ENCODE measurements at regions not wholly inside any gene's neighbourhood (a gene's known extent, or its start where the extent isn't known, plus 50 kb on each side); places are given as distances from the start of the nearest gene placed in this dataset.
"Not testable (repeated sequence)": the region's sequence is repeated elsewhere in the genome, so short reads cannot be mapped to it uniquely, and the experiment has no call there.

DNA sequence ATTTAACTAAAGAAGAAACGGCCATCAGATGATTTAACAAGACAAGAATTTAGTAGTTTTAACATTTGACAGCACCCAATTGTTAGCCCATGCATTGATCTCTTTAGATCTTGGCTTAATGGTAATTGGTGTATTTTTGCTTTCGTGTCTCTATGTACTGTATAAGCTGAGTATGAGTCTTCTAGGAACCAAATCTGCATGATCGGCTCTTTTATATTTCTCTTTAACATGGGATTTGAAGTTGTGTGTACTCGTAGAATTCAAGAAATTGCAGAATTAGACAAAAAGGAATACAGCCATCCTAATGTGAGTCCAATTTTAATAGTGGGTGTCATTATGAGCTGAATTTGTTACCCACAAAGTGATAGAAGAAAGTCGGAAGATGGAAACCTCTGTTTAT is 438.9 kb upstream of the WWC1 start:
- no peak for DNase-seq

DNA sequence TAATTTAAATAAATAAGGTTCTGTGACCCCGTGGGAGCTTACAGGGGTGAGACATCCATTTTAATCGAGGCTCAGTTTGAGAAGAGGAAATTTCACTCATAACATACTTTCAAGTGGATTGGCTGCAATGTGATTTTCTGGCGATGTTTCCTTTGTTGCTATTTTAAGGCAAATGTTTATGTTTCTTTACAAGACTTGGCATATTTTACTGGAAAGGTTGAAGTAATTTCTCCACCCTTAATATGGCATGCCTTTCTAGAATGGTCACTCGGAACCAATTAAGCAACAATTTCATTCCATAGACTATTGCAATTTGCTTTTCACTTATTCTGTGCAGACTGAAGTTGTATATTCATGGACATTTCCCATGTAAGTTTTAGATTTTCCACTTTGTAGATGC is 438.0 kb upstream of the WWC1 start:
- no peak for DNase-seq

DNA sequence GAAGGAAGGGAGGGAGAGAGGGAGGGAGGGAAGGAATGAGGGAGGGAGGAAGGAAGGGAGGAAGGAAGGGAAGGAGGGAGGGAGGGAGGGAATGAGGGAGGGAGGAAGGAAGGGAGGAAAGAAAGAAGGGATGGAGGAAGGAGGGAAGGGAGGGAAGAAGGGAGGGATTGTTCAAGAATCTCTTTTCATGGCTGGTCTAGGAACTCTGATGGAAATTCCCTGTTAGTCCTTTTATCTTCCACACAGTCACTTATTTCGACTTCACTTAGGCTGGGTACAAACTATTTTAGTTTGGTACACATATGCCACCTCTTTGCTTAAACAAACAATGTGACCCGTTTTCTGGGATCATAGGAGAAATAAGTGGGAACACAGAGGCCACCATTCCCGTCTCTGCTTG is 435.6 kb upstream of the WWC1 start:
- no peak for DNase-seq

DNA sequence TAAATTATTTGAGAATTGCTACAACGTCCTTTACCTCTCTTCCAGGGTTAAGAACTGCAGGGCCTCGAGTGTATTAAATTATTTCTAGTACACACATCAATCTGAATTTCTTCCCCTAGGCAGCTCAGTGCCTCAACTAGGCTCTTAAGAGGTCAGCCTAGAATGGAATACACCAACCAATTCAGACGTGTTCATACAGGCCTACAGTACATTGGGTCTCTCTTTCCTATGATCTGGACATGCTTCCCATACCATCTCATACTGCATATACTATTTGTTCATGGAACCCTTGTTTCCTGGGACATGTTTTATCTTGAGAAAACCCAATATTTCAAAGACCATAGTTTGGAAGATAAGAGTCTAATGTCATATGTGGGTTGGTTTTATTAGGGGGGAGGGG is 434.1 kb upstream of the WWC1 start:
- DNase-seq: no peak

DNA sequence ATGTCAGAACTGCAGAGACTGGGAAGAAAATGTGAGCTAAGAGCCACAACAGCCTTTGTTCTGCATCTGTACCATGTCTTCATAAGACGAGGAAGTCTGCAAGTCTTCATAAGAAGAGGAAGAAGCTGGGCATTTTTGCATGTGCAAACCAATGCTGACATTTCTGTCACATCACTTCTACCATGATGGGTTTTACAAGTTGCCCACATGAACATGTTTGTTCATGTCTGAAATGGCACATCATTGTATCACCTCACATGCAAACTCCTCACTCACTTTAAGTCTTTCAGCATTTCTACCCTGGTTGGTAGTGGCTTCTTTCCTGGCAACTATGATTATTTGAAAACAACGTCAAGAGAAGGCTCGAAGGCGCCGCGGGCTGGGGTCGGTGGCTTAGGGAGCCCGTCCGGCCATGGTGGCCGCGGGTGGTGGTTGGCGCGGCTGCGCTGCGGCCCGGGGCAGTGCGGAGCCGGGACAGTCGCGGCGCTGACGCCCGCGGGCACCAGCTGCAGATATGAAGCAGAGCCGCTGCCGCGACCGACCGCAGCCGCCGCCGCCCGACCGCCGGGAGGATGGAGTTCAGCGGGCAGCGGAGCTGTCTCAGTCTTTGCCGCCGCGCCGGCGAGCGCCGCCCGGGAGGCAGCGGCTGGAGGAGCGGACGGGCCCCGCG is 433.1 kb upstream of the WWC1 start:
- DNase-seq: not testable (repeated sequence)

DNA sequence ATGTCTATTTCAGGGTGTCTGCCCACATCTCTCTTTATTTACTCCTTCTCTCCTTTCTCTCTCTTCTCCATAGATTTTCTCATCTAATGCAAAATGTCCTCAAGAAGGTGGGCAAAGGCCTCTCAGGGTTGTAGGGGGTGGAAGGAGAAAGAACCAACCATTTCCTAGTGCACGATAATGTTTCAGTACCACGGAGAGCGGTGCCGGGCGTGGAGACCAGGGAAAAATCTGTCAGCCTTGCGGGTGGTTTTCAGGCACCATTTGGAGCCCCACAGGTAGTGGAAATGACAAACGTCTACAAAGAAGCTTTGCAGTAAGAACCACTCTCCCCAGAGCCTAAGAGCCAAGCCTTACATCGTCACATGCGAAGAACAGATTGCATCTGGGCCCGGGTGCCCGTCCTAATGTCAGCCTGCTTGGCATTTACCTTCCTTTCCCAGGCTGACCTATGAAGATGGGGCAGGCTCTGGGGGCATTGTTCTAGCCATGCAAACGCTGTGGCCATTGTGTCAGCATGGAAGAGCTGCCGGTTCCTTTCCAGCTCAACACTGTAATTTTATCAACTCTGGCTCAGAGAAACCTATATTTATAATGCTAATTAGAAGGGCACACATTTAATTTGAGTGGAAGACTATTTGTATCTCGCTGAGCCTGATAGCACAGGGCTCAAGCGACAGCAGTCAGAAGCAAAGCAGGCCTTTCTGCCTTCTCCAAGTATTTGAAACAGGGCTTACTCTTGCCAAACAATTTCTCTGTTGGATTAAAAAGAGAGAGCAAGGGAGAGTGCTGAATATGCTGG is 430.1 kb upstream of the WWC1 start:
- DNase-seq: no peak

DNA sequence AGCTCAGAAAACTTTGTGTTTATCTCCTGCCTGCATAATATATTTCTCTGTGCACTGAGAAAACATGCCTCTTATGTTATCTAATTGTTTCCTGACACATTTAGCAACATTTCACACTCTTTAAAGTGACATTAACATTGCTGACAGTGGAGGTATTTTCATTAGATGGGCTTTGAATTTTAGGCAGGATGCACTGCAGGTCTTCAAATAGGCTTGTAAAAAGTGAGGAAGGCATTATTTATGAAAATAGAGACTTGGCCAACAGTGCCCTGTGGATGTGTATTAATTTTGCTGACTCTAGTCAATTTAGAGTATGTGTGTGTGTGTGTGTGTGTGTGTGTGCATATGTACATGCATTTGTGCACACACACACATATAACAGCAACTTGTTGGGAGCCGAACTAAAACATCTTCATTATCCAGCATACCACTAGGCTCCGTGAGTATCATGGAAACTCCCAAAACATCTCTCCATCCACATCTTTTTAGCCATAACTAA is 429.5 kb upstream of the WWC1 start:
- no peak for DNase-seq

DNA sequence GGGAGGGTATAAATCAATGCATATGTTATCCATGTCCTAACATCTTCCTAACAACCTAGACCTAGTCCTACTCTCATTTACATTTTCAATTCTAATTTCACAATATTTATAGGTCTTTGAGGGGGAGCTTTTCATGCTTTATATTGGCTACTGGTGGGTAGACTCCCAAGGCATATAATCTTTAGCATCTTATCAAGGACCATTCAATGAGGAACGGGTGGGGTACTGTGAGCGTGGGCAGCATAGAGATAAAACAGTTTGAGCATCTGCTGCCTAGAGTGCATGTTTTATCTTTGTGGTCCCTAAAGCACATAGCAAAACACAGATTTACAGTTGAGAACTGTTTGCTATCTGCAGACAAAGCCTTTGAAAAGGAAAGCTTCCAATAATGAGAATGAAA is 427.6 kb upstream of the WWC1 start:
- no peak for DNase-seq

DNA sequence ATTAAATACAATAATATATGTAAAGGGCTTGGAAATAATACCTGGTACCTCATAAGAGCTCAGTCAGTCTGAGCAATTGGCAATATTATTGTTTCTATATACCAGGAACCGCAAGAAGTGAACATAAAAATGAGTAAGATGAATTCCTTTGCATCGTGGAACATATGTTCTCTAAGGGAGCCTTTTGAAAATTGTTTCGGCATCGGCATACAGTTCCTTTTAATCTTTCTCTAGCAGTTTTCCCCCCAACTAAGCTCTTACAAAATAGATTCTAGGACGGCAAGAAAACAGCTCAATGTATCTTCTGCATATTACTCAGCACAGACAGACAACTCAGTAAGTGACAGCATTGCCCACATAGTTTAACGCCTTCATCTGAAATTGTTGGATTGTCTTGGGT is 426.6 kb upstream of the WWC1 start:
- DNase-seq: no peak

DNA sequence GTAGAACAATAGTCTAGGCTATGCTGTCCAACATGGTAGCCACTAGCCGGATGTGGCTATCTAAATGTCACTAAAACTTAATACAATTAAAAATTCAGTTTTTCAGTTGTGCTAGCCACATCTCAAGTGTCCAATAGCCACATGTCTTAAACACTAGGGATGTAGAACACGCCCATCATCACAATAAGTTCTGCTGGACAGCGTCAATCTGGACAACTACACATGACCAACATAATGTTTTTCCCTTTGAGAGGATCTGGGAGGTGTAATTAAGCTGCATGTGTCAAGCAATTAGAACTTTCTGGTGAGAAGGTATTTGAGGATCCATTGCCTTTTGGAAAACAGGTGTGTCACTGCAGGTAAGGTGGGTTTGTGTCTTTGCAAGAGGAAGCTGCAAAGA is 424.6 kb upstream of the WWC1 start:
- no peak for DNase-seq

DNA sequence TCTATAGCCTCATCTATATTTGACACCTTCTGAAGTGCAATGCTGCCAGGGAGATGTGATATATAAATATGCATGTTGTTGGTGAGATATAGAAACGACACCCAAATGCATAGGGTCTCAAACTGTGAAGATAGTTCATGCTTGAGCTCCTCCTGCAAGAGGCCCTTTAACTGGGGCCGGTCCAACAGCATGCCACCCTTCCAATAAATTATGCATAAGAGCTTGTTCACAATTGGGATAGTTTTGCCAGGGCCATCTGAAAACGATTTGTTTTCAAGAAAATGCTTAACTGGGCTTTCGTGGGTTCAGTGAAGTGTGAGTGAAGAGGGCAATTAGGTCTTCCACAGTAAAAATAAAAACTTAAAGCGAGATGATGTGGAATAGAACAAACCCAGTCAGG is 424.2 kb upstream of the WWC1 start:
- DNase-seq: no peak

DNA sequence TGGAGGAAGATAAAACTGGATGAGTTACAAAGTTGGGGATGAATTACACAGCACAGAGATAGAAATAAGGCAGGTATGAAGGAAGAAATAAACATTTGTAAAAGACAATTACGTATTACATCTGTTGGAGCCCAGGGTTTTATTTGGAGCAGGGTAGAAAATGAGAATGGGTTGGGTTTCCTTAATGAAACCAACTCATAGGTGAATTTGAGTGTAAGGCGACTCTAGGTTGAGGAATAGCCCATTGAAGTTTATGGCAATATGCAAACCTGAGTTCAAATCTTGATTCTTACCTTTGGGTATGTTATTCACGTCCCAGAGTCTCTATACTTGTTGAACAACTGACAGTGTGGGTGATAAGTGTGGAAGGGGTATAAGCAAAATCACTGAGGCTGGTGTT is 422.3 kb upstream of the WWC1 start:
- no peak for DNase-seq

DNA sequence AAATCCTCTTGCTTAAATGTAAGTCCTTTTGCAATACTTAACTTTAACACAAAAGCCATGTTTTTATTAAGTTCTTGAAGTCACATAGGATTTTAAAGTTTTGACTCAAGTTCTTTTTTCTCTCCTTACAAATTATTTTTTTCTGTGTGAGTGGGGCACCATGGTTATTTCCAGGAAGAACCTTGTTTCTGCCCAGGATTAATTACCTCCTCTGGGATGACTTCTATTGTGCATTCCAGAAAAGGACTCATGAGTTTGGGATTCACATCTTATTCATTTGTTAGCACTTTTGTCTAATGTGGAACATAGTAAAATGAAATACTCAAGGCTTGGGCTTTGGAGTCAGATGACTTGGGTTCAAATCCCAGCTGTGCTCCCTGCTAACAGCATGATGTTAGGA is 421.4 kb upstream of the WWC1 start:
- DNase-seq: no peak

DNA sequence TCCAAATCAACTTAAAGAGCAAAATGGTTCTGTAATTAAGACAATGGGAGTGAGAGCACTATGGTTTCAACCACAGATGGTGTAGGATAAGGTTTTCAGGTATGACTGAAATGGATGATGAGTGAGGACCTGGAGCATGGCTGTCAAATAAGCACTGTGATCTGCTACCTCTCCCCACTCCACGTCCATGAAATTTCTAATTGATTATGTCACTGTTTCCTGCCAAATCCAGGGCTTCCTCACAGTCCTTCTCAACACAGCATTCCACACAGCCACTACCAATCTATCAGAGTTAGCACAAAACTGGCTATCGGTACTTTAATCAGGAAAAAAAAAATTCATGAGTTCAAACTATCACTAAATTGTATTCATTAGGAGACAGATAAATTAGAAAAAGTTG is 420.4 kb upstream of the WWC1 start:
- no peak for DNase-seq

DNA sequence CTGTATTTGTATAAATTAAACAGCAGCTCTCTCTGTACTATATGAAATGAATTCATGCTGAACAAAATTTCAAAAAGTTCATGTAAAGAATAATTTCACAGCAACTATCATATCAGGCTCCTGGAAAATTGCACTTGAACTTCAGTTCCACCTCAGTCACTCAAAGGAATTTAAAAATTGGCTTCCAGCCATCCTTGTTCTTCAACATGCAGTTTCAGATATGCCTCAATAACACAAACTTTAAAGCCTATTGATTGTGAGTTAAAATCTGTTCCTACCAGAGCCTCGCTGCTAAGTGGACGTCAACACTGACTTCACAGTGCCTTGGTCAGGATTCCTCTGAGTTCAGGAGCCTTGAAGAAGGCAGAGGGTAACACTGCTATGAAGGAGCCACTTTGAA is 418.7 kb upstream of the WWC1 start:
- DNase-seq: no peak

DNA sequence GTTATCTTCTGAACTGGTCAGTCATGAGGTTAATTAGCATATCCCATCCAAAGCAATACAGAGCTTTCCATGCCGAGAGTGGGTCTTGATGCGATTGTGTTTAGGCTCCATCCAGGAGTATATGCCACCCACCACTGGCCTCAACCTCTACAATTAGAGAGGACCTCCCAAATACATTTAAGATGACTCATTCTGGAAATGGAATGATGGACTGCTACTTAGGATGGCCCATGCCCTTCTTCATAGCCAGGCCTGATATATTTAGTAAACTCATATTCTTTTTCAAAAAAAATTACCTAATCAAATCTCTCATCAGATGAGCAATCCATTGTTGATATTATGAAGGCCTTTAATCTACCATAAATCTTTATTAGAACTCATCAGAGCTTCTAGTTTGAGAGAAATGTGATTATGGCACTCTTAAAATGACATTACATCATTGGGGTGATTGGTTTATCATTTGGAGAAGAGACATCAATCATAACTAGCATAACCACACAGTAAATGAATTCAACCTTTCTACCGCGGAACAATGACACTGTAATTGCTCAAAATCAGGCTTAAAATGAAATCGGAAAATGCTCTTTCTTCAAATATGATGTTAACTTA is 414.2 kb upstream of the WWC1 start:
- DNase-seq: no peak

DNA sequence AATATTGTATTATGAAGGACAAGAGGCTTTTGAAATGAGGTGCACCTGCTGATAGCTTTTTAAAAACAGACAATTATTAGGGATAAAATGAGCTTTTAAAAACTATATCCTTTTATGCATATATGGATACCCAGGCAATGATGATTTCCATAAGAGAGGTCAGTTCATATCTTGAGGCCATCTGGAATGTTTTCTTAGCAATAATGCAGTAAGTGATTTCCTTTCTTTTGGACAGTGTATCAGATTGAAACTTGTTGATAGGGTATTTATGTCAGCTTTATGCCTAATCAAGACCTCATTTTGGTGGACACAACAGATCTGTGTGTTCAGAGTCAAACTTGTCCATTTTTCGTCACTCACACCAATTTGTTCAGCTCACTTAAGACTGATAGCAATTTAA is 413.5 kb upstream of the WWC1 start:
- no peak for DNase-seq

DNA sequence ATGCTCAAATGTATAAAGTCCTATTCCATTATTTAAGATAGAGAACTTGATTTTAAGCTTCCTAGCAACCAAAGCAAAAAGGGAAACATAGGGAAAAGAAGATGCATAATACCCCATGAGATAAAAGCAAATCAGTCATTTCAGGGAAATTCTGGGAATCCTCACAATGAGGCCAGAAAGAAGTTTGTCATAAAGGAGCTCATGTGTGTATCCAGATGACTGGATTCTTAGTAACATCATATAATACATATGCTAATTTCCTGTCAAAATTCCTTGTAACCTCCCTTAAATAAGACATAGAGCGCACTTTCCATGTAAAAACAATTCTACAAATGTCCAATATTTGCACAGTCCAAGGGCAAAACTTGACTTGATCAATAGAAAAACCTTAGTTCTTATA is 411.0 kb upstream of the WWC1 start:
- no peak for DNase-seq

DNA sequence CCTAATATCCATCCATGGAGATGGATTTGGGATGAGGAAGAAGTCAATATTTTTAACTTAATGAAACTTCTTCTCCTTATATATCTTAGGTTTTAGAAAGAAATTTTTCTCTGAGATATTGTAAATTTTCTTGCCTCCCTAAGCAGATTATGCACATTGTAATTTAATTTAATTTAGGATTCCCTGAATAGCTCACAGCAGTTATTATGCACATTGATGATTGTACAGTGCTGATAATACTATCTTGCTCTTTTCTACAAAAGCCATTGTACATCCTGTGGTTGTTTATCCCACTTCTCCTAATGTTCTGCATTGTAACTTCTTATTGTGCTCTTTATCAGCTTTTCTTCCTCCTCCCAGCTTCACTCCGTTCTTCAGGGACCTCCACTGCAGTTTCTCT is 410.4 kb upstream of the WWC1 start:
- no peak for DNase-seq

DNA sequence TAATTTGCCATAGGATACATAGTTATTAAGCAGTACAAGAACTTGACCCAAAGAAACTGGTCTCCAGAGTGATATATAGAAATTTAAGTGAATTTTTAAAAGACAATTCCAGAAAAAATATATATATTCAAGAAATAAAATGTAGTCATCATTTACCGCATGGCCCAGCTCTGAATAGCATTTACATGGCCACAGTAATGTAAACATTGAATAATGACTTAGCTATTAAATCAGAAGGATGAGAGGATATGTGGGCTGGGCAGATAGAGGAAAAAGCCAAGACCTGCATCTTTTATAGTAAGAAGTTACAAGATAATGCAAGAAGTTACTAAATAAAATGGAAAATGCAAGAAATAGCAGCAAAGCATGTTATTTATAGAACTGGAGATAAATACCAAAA is 405.2 kb upstream of the WWC1 start:
- no peak for DNase-seq

DNA sequence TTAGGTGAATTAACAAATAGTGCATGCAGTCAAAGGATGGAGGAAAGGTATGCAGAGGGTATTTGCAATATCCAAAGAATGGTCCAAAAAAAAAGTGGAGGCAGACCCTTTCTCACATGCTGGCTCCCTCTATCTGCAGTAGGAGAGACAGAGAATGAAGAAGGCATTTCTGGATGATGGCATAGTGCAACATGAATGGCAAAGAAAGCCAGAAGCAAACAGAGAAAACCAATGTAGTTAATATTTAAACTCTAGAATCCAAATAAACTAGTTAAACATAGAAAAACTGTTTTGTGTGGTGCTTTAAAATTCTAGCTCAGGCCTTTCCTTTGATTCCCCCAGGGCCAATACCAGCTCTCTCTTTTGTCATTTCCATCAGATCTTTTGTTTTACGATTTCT is 403.1 kb upstream of the WWC1 start:
- no peak for DNase-seq

DNA sequence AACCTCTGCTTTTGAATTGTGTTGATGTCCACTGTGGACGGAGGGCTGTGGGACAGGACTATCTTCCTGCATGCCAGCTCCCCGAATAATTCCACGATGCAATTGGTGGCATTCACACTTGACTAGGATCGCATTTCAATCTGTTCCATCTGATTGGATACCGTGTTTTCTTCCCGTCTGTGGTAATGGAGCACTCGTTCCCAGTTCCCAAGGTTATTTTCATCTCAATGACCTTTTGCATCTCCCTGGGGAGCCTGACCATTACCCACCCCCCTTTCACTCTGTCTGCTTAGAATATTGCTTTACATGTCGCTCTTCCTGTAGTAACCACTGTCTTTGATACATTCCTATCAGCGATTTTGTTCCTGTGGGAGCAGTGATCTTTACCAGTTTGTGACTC is 402.2 kb upstream of the WWC1 start:
- DNase-seq: no peak

DNA sequence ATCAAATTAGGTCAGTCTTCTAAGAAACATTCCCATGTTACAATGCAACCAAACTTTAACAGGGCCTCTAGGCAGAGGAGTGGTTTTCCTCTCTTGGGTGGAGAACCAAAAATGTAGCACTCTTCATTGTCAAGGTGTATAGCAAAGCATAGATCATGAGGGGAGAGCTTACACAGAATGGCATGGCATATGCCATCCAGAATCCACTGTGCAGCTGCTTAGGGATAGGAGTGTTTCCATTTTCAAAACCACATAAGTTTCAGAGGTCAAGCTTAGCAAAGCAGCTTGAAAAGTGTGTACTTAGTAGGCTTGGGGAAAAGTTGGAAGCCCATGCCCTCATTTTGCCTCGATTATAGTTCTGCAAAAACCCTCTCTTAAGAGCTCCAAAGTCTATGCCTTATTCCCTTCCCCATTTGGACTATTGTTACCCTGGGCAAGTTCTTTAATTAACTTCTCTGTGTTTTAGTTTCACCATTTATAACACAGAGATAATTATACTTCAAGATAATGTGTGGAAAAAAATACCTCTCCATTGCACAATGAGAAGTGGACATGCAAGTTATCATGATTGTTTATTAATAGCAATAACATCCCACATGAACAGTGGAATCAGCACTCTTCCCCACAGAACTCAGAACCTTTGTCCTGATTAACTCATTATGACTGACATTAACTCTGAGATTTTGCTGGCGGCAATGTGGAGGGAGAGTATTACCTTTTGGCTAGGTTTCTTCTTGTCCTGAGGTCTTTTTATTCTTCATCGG is 398.9 kb upstream of the WWC1 start:
- DNase-seq: no peak

DNA sequence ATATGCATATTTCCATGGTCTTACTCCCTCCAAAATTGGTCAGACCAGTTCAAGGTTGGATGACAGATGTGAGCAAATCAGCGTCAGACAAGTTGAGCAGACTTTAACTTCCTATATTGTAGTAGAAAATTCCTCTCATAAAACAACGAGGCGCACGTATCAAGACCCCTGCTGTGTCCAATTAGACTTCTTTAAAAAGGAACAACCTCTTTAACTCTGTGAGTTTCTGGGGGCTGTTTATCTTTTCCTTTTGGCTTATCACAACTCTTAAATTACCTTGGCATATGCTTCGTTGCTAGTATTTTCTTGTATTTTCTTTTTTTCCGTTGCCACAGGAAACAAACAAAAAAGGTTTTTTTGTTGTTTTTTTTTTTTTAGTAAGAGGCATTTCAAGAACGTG is 398.2 kb upstream of the WWC1 start:
- DNase-seq: no peak

All from NCI-H1048 (cell line).